Activated gamma-delta T cell treated with Interleukin-2 at 50 U/mL for 16 hours (primary cell): ENCODE measurements at regions not wholly inside any gene's neighbourhood (a gene's known extent, or its start where the extent isn't known, plus 50 kb on each side); places are given as distances from the start of the nearest gene placed in this dataset.
"Not testable (repeated sequence)": the region's sequence is repeated elsewhere in the genome, so short reads cannot be mapped to it uniquely, and the experiment has no call there.

Experiments used
- DNase-seq: peaks from one replicate; pipeline ENCODE4 v3.0.0-alpha.2; 2020

DNA sequence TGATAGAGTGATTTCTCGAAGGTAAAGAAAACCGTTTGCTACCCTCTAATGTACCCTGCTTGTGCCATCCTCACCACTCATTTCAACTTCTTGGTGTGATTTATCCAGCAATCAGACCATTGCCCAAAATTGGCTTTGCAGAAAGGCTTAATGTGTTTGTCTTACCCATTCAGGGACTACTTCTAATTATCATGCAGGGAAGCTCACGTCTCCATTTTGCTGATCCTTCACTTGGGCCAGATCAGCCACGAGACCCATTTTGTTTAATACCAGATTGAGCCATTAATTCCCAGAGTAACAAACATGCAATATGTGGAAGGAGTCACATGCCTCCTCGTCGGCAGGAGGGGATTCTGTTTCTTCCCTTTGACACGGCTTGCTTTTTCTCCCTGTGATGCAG is 51.1 kb upstream of the CRY1 start:
- DNase-seq, result no peak

DNA sequence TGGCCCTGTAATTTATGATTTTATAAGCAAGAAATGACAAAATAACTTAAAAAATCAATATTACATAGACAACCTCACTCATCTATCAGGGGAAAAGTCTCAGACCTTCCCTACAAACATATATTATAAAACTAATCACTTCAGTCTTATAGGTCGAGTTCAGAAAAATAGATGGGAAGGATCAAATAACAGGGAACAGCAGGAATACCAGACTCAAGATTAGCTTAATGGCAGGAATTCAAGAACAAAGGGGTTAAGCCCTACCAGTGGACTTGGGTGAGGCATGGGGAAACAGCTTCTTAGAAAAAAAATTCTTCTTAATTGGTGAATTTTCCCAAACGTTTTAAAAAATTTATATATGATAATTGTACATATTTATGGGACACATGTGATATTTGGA is 51.6 kb upstream of the CRY1 start:
- DNase-seq, result no peak

DNA sequence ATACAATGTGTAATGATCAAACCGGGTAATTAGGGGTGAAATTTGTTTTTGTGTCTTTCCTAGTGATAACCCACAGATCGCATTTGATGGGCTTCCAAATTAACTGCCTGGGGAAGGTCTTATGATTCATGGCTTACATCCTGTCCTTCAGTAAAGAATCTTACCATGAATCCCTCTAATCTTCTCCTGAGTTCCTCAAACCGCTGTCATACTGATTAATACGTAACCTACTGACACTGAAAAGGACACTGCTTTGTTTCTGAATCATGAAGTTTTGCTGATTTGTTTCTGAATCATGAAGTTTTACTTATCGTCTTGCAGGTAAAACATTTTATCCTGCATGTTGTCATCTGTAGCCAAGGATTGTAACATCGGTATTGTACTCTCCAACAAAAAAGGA is 52.0 kb upstream of the CRY1 start:
- DNase-seq, result no peak

DNA sequence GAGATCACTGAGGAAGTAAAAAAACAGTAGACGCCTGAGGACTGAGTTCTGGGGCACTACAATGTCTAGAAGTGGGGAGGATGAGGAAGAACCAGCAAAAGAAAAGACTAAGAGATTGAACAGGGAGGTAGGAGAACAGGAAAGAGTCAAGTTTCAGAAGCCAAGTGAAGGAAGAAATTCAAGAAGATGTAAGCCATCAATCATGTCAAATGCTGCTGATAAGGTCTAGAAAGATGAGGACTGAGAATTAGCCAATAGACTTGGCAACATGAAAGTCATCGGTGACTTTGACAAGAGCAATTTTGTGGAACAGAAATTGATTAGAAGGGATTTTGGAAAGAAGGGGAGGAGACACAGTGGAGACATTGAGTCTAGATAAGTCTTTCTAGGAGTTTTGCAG is 54.8 kb upstream of the CRY1 start:
- no peak for DNase-seq

DNA sequence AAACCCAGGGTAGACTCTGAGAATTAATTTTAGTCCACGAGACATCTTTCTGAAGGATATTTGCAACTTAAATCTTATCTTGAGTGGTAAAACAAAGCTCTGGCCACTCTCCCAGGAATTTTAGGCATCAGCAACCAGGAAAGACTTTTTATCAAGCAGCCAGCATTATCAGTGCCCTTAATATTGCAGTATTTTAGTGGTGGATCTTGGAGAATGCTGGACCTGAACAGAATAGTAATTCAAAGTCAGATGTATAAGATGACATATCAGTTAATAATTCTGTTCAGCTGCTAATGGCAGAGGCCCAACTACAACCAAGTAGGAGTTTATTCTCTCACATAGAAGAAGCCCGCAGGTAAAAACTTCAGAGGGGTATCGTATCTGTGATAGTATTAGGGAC is 59.0 kb upstream of the CRY1 start:
- DNase-seq, result no peak

DNA sequence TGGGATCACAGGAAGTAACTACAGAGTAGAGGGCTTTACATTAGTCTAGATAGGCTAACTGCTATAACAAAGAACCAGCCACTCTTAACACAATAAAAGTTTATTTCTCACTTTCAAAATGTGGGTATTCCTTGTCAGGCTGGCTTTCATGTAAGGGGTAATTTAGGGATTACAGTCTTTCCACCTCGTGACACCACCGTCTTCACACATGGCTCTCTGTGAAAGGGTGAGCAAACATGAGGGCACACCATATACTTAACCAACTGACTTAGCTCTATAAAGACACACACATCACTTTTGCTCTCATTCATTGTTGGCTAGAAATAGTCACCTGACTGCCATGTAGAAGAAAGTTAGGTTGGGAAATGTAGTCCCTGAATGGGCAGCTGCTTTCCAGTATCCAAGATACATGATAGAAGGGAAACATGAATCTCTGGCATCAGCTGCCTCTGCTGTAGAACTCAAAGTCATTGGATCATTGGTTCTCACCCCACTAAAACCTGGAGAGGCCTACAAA is 66.1 kb upstream of the CRY1 start:
- no peak for DNase-seq

DNA sequence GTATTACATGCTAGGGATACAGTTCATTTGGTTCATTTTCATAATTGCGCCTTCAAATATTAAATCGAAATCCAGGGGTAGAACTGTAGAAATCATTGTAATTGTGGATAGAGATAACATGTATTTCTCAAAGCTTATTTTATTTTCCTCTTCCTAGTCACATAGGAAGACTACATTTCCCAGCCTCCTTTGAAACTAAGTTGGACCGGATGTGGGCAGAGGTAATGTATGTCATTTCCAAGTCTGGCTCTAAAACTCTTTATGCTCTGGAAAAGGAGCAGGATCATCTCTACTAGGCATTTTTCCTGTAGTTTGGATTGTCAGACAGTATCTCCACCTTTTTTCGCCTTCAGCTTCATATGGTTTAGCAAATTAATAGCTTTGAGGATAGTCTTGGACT is 70.1 kb upstream of the CRY1 start:
- no peak for DNase-seq

DNA sequence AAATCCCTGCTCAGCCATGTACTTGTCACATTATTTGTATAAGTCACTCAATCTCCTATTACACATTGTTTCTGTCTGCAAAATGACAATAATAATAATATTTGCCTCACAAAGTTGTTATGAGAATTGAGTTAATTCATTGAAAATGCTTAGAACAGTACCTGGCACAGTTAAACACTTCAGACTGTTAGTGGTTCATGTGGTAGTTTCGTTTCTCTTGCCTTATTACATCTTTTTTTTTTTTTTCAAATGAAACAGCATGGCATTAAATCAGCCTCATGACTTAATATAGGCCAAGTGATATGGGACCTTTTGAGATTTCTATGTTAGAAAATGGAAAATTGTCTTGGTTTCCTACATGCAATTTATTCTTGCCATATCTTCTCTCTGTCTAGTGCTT is 71.0 kb upstream of the CRY1 start:
- DNase-seq, result no peak

DNA sequence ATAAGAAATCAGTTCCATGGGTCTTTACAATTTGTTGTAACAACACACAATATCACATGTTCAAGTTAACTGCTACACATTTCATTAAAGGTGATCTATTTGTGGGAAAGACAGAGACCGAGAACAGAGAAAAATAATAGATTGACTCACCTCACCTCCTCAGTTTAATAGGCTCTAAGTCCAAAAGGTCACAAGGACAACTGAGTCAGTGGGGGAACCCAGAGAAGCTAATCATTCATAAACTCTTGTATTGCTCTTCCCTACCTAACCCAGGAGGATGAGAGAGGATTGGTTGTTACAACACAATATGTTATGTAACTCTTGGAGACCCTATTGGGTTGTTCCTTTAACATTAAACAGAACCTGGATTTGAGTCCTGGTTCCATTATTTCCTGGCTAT is 72.2 kb upstream of the CRY1 start:
- DNase-seq, result no peak

DNA sequence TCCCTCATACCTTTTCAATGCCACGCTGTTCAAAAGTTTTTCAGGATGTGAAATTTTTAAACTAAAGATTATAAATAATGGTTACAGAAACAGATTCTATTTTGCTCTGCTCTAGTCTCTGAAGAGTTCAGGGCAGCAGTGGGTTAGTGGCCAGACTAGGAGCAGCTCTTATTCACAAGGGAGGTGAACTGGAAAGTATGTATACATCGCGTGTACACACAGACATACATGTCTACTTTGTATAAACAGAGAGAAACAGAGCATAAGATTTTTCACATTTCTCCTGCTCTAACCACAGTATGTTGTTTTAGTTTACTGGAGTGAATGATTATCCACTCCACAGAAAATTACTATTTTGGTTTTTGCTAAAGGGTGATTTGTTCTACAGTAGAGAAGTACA is 74.4 kb upstream of the CRY1 start:
- DNase-seq, result no peak

DNA sequence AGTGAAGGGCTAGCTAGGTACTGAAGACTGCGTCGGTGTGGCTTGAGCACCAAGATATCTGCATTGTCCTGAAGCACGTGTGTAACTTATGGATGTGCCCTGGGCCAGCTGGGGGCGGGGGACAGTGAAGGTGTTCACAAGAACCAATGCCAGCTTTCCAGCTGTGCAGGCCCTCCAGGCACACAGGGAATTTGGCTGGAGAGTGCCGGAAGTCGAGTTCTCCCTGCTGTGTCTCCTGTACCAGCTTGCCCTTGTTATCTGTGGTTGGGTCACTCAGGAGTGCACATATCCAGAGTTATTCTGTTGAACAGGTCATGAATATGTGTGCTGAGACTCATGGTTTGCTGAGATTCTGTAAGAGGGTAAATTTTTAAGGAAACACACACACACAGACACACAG is 75.9 kb upstream of the CRY1 start:
- no peak for DNase-seq

DNA sequence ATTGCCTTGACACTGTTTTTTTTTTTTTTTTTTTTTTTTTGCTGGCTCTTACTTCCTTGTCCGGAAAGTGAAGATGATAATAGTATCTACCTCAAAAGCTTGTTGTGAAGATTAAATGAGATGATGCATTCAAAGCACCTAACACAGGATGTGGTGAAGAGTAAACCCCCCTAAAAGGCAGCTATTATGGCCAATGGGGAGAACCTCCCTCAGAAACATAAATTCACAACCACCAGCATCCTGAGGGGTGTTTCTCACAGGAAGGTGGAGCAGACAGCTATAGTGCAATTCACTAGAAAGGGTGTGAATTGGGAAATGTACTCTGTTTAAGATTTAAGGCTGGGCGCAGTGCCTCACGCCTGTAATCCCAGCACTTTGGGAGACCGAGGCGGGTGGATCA is 85.4 kb upstream of the CRY1 start:
- peak; percentile 4 for DNase-seq

DNA sequence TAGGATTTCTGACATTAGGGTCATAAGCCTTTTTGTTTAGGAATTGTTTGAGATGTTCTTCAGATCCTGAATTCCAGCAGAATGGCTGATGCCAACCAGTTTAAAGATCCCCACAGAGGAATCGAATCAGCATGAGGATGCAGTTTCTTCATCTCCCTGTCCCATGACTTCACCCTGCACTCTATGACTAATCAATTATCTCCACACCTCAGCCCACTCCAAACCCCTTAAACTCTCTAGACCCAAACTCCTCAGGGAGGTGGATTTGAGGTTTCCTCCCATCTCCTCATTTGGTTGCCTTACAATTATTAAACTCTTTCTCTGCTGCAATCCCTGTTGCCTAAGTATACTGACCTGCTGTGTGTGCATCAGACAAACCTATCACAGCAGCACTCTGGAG is 86.5 kb upstream of the CRY1 start:
- DNase-seq, result no peak

DNA sequence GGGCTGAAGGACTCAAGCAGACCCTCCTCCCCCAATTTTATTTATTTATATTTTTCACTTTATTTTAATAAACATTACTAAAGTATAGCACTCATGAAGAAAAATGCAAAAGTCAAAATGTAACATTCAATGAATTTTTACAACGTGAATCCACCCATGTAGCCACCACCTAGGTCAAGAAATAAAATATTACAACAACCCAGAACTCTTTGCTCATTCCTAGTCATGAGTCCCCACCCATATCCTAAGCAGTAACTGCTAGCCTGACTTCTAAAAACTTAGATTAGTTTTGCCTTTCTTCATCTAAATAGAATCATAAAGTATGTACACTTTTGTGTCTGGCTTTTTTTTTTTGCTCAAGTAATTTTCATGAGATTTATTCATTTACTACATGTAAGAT is 86.9 kb upstream of the CRY1 start:
- no peak for DNase-seq

DNA sequence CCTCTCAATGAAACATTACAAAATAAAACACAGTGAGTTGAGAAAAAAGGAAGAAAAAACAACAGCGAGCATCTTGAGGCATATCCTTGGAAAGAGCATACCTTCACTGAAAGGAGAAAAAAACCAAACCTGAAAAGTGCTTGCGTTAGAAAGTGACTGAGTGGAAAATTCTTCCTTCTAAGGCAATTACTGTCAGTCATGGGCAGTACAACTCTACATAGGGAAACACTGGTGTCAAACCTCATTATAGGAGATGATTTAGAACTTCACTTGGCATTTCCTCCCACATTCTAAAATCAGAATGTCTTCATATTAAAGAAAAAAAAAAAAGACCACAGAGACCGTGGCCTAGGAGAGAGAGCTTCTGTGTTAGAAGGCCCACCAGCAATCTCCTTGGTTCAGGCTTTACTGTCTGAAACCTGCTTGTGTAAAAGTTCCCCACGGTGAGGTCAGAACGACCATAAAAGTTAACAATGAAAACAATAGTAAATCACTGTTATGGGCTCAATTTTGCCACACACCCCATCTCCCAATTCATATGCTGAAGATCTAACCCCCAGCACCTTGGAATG is 91.1 kb upstream of the CRY1 start:
- no peak for DNase-seq

DNA sequence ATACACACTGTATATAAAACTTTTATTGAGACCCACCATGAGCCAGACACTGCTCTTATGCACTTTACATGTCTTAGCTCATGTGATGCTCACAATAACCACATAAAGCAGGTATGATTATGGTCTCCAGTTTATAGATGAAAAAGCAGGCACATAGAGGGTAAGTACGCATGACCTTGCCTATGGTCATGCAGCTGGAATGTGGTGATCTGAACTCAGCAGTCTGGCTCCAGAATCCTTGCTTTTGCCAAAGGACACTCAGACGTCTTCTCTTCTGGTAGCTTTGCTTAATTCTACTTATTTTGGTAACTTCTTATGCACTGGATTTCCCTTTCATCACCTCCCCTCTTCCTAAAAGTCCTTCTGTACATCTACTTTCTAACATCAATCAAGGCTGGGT is 103.3 kb upstream of the CRY1 start:
- no peak for DNase-seq

DNA sequence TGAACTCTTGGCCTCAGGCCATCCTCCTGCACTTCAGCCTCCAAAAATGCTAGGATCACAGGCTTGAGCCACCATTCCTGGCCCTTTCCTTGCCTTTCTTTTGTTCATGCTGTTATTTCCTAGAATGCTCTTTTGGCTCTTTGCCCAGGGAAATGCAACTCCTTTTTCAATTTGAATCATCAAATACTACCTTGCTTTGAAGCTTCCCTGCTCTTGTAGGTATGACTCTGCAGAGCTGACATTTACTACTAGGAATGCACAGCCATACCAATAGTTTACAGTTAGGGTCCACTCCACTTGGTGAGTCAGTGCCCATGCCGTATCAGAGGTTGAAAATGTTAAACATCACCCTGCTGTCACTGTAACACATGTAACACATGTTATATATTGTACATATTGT is 107.0 kb upstream of the CRY1 start:
- DNase-seq, result no peak

DNA sequence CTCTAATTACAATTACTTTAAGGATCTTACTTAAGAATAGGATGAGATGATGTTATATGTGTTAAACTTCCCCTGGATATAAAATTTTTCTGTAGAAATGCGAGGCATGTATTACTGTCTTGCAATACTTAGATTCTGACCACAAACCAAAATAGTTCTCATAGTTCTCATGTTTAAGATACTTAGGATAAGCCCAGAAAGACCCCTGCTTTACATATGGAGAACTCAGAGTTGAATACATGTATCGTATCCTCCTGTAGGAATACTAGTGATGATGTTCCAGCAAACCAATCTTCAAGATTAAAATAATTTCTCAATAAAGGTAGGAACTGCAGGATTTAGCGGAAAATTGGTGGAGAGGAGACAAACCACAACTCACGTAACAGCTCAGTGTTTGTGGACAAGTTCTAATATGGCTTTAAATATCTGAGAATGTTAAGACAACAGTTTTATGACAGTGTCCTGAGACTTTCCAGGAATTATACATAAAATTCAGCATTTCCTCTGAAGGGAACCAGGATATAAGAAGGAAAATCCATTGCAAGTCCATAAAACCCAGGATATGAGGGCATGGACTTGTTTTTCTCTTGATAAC is 114.7 kb upstream of the CRY1 start:
- no peak for DNase-seq

DNA sequence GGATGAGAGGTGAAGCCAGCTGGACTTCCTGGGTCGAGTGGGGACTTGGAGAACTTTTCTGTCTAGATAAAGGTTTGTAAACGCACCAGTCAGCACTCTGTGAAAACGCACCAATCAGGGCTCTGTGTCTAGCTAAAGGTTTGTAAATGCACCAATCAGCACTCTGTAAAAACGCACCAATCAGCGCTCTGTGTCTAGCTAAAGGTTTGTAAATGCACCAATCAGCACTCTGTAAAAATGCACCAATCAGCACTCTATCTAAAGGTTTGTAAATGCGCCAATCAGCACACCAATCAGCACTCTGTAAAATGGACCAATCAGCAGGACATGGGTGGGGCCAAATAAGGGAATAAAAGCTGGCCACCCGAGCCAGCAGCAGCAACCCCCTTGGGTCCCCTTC is 116.4 kb upstream of the CRY1 start:
- DNase-seq, result not testable (repeated sequence)

DNA sequence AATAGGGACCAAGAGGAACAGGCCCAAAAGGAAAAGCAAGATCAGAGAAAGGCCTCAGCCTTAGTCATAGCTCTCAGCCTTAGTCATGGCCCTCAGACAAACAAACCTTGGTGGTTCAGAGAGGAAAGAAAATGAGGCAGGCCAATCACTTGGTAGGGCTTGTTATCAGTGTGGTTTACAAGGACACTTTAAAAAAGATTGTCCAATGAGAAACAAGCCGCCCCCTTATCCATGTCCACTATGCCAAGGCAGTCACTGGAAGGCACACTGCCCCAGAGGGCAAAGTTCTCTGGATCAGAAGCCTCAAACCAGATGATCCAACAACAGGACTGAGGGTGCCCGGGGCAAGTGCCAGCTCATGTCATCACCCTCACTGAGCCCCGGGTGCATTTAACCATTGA is 121.0 kb upstream of the CRY1 start:
- DNase-seq, result not testable (repeated sequence)

DNA sequence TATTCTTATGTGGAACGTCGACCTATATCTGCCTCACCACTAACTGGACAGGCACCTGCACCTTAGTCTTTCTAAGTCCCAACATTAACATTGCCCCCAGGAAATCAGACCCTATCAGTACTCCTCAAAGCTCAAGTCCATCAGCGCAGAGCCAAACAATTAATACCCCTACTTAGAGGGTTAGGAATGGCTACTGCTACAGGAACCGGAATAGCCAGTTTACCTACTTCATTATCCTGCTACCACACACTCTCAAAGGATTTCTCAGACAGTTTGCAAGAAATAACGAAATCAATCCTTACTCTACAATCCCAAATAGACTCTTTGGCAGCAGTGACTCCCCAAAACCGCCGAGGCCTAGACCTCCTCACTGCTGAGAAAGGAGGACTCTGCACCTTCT is 123.1 kb upstream of the CRY1 start:
- DNase-seq, result not testable (repeated sequence)

DNA sequence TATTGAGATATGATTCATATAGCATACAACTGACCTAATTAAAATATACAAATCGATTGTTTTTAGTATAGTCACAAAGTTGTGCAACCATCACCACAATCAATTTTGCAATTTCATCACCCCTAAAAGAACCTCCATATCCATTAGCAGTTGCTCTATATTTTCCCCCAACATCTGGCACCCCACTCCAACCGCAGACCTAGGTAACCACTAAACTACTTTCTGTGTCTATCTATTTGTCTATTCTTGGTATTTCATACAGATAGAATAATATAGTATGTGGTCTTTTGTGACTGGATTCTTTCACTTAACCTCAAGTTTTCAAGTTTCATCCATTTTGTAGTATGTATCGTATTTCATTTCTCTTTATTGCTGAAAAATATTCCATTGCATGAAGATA is 126.0 kb upstream of the CRY1 start:
- no peak for DNase-seq

DNA sequence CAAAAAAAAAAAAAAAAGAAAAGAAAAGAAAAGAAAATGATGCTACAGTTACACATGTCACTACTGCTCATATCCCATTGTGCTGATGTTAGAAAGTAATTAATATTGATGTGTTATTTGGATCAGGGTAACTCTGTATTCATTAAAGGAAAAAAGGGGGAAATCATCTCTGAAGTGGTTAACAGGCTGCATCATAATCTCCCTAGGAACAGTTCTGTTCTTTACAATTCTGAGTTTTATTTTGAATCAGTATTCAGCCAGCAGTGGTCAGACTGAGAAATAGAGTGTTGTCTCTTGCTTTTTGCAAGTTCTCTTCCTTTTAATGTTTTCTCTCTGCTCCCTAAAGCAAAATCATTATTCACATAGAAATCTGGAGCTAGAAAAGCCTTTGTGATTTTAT is 128.6 kb upstream of the CRY1 start:
- no peak for DNase-seq

DNA sequence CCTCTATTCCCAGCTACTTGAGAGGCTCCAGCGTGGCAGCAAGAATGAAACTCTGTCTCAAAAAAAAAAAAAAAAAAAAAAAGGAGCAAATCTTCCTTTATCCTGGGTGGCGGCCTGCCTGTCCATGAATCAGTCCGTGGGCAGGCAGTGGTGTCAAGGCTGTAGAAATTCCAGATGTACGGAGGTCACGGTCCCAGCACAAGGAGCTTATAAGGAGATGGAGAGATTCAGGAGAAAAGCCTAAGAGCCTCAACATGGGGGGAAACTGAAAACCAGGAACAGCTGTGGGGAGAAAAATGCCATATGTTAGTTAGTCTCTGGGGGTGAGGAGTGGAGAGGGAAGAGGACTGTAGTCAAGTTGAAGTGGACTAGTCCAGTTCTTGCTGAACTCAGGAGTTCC is 130.5 kb upstream of the CRY1 start:
- DNase-seq, result no peak

DNA sequence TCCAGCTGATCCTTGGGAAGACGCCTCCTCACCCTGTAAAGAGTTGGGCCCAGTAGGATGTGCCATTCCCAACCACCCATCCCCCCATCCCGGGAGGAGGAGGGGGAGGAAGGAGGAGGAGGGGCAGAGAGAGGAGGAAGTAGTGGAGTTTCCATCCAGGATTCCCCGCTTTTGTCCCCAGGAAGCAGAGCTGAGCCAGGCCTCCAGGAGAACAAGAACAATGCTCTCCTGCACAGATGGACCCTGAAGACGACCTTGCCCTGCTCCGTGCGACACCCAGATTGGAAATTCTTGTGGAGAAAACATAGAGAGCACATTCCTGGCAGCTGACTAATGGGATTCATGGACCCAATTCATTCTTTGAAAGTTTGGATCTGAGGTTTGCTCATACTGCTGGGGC is 132.3 kb upstream of the CRY1 start:
- DNase-seq, result no peak
